ENCODE measurements at regions not wholly inside any gene's neighbourhood (a gene's known extent, or its start where the extent isn't known, plus 50 kb on each side); places are given as distances from the start of the nearest gene placed in this dataset.

GRCh38 chr17:70868149-70868548, 698.8 kb downstream of the KCNJ2 start:
- intact Hi-C loops (cut with micrococcal nuclease), result no loop called here
- Mint-ChIP-seq H3K27ac (no peak overlapping the region), H3K27me3 (no peaks in the 10 kb centered on the region), H3K36me3 (no peaks in the 10 kb centered on the region), H3K4me1 (ENCODE audit: low read depth) (no peaks in the 10 kb centered on the region), H3K9me3 (peaks cover 8% of the 10 kb centered on the region), H3K4me3 (no peak overlapping the region)
- ChIA-PET POLR2A (no interaction called here), CTCF (no interaction called here)
- DNase-seq, result no peak

GRCh38 chr17:70869402-70870085, 700.2 kb downstream of the KCNJ2 start:
- Mint-ChIP-seq H3K9me3 (peaks cover under 1% of the 10 kb centered on the region), H3K27me3 (no peaks in the 10 kb centered on the region), H3K36me3 (no peaks in the 10 kb centered on the region), H3K27ac (no peak overlapping the region), H3K4me1 (ENCODE audit: low read depth) (no peaks in the 10 kb centered on the region), H3K4me3 (no peak overlapping the region)
- ChIA-PET CTCF (no interaction called here), POLR2A (no interaction called here)
- no peak for DNase-seq
- intact Hi-C loops (cut with micrococcal nuclease), result no loop called here

- no peaks in the 10 kb centered on the region for H3K9me3 Mint-ChIP-seq
- H3K4me3 Mint-ChIP-seq, result no peak overlapping the region
- CTCF ChIA-PET, result no interaction called here
- no peaks in the 10 kb centered on the region for H3K36me3 Mint-ChIP-seq
- DNase-seq, result no peak
- H3K27me3 Mint-ChIP-seq, result no peaks in the 10 kb centered on the region
- no peak overlapping the region for H3K27ac Mint-ChIP-seq
- no peaks in the 10 kb centered on the region for H3K4me1 Mint-ChIP-seq (ENCODE audit: low read depth)
- intact Hi-C loops (cut with micrococcal nuclease), result no loop called here
- POLR2A ChIA-PET, result no interaction called here
These were observed 702.0 kb downstream of the KCNJ2 start for GRCh38 chr17:70871180-70871818.

- Mint-ChIP-seq H3K9me3 (no peaks in the 10 kb centered on the region), H3K4me1 (ENCODE audit: low read depth) (no peaks in the 10 kb centered on the region), H3K4me3 (no peak overlapping the region), H3K27me3 (no peaks in the 10 kb centered on the region), H3K27ac (no peak overlapping the region), H3K36me3 (no peaks in the 10 kb centered on the region)
- intact Hi-C loops (cut with micrococcal nuclease), result no loop called here
- CTCF ChIA-PET, result no interaction called here
- POLR2A ChIA-PET, result no interaction called here
- DNase-seq, result no peak
These were observed 702.8 kb downstream of the KCNJ2 start for GRCh38 chr17:70872103-70872502.

- Mint-ChIP-seq H3K4me3 (no peak overlapping the region), H3K27me3 (no peaks in the 10 kb centered on the region), H3K9me3 (peaks cover 2% of the 10 kb centered on the region), H3K36me3 (no peaks in the 10 kb centered on the region), H3K27ac (no peak overlapping the region), H3K4me1 (ENCODE audit: low read depth) (no peaks in the 10 kb centered on the region)
- intact Hi-C loops (cut with micrococcal nuclease), result no loop called here
- DNase-seq, result no peak
- ChIA-PET POLR2A (no interaction called here), CTCF (no interaction called here)
These were observed 706.5 kb downstream of the KCNJ2 start for GRCh38 chr17:70875729-70876310.

- H3K27me3 Mint-ChIP-seq, result no peaks in the 10 kb centered on the region
- H3K36me3 Mint-ChIP-seq, result no peaks in the 10 kb centered on the region
- no peaks in the 10 kb centered on the region for H3K4me1 Mint-ChIP-seq (ENCODE audit: low read depth)
- H3K4me3 Mint-ChIP-seq, result no peak overlapping the region
- CTCF ChIA-PET, result interaction anchor here (1.5 kb wide), 1 partner anchor 18 kb away, joined by 3 read pairs; no protein-coding TSS in a partner anchor
- no peak overlapping the region for H3K27ac Mint-ChIP-seq
- POLR2A ChIA-PET, result no interaction called here
- H3K9me3 Mint-ChIP-seq, result peaks cover 2% of the 10 kb centered on the region
- intact Hi-C loops (cut with micrococcal nuclease), result no loop called here
- DNase-seq, result no peak
These were observed 709.5 kb downstream of the KCNJ2 start for GRCh38 chr17:70878879-70879278.

- DNase-seq, result no peak
- intact Hi-C loops (cut with micrococcal nuclease), result no loop called here
- ChIA-PET POLR2A (no interaction called here), CTCF (interaction anchor here (1.5 kb wide), 1 partner anchor 17 kb away, joined by 3 read pairs; no protein-coding TSS in a partner anchor)
- Mint-ChIP-seq H3K9me3 (peaks cover 2% of the 10 kb centered on the region), H3K4me3 (no peak overlapping the region), H3K27ac (no peak overlapping the region), H3K27me3 (no peaks in the 10 kb centered on the region), H3K36me3 (no peaks in the 10 kb centered on the region), H3K4me1 (ENCODE audit: low read depth) (no peaks in the 10 kb centered on the region)
These were observed 710.1 kb downstream of the KCNJ2 start for GRCh38 chr17:70879401-70879800.

GRCh38 chr17:70881093-70881492, 711.8 kb downstream of the KCNJ2 start:
- H3K36me3 Mint-ChIP-seq, result no peaks in the 10 kb centered on the region
- intact Hi-C loops (cut with micrococcal nuclease), result no loop called here
- H3K4me1 Mint-ChIP-seq (ENCODE audit: low read depth), result no peaks in the 10 kb centered on the region
- no peak overlapping the region for H3K27ac Mint-ChIP-seq
- ChIA-PET CTCF (no interaction called here), POLR2A (no interaction called here)
- H3K4me3 Mint-ChIP-seq, result no peak overlapping the region
- peaks cover 2% of the 10 kb centered on the region for H3K9me3 Mint-ChIP-seq
- no peak for DNase-seq
- no peaks in the 10 kb centered on the region for H3K27me3 Mint-ChIP-seq

GRCh38 chr17:70882504-70882903, 713.2 kb downstream of the KCNJ2 start:
- ChIA-PET POLR2A (no interaction called here), CTCF (no interaction called here)
- Mint-ChIP-seq H3K9me3 (peaks cover 2% of the 10 kb centered on the region), H3K27ac (no peak overlapping the region), H3K27me3 (no peaks in the 10 kb centered on the region), H3K4me1 (ENCODE audit: low read depth) (no peaks in the 10 kb centered on the region), H3K36me3 (no peaks in the 10 kb centered on the region), H3K4me3 (no peak overlapping the region)
- intact Hi-C loops (cut with micrococcal nuclease), result no loop called here
- no peak for DNase-seq

- ChIA-PET CTCF (no interaction called here), POLR2A (no interaction called here)
- no peak for DNase-seq
- Mint-ChIP-seq H3K4me3 (no peak overlapping the region), H3K27me3 (no peaks in the 10 kb centered on the region), H3K27ac (no peak overlapping the region), H3K9me3 (no peaks in the 10 kb centered on the region), H3K36me3 (no peaks in the 10 kb centered on the region), H3K4me1 (ENCODE audit: low read depth) (no peaks in the 10 kb centered on the region)
- intact Hi-C loops (cut with micrococcal nuclease), result no loop called here
These were observed 717.3 kb downstream of the KCNJ2 start for GRCh38 chr17:70886648-70887047.

- no peak overlapping the region for H3K27ac Mint-ChIP-seq
- intact Hi-C loops (cut with micrococcal nuclease), result no loop called here
- no peaks in the 10 kb centered on the region for H3K36me3 Mint-ChIP-seq
- H3K27me3 Mint-ChIP-seq, result no peaks in the 10 kb centered on the region
- peaks cover 1% of the 10 kb centered on the region for H3K9me3 Mint-ChIP-seq
- CTCF ChIA-PET, result no interaction called here
- no peaks in the 10 kb centered on the region for H3K4me1 Mint-ChIP-seq (ENCODE audit: low read depth)
- POLR2A ChIA-PET, result no interaction called here
- no peak overlapping the region for H3K4me3 Mint-ChIP-seq
- DNase-seq, result no peak
These were observed 719.0 kb downstream of the KCNJ2 start for GRCh38 chr17:70888324-70888723.

- ChIA-PET CTCF (no interaction called here), POLR2A (no interaction called here)
- intact Hi-C loops (cut with micrococcal nuclease), result loop anchor here (10.0 kb wide), 1 partner anchor 63 kb away; no protein-coding TSS in a partner anchor
- no peaks in the 10 kb centered on the region for H3K36me3 Mint-ChIP-seq
- H3K27ac Mint-ChIP-seq, result no peak overlapping the region
- no peak for DNase-seq
- H3K9me3 Mint-ChIP-seq, result peaks cover 3% of the 10 kb centered on the region
- no peaks in the 10 kb centered on the region for H3K4me1 Mint-ChIP-seq (ENCODE audit: low read depth)
- H3K27me3 Mint-ChIP-seq, result no peaks in the 10 kb centered on the region
- H3K4me3 Mint-ChIP-seq, result no peak overlapping the region
These were observed 722.0 kb downstream of the KCNJ2 start for GRCh38 chr17:70891306-70891705.

GRCh38 chr17:70892527-70892926, 723.2 kb downstream of the KCNJ2 start:
- H3K4me1 Mint-ChIP-seq (ENCODE audit: low read depth), result no peaks in the 10 kb centered on the region
- CTCF ChIA-PET, result no interaction called here
- peaks cover 8% of the 10 kb centered on the region for H3K9me3 Mint-ChIP-seq
- H3K4me3 Mint-ChIP-seq, result no peak overlapping the region
- intact Hi-C loops (cut with micrococcal nuclease), result loop anchor here (10.0 kb wide), 1 partner anchor 62 kb away; no protein-coding TSS in a partner anchor
- no peak for DNase-seq
- no peaks in the 10 kb centered on the region for H3K36me3 Mint-ChIP-seq
- POLR2A ChIA-PET, result no interaction called here
- H3K27ac Mint-ChIP-seq, result no peak overlapping the region
- H3K27me3 Mint-ChIP-seq, result no peaks in the 10 kb centered on the region
